ENCODE measurements at regions not wholly inside any gene's neighbourhood (a gene's known extent, or its start where the extent isn't known, plus 50 kb on each side); places are given as distances from the start of the nearest gene placed in this dataset.

DNA sequence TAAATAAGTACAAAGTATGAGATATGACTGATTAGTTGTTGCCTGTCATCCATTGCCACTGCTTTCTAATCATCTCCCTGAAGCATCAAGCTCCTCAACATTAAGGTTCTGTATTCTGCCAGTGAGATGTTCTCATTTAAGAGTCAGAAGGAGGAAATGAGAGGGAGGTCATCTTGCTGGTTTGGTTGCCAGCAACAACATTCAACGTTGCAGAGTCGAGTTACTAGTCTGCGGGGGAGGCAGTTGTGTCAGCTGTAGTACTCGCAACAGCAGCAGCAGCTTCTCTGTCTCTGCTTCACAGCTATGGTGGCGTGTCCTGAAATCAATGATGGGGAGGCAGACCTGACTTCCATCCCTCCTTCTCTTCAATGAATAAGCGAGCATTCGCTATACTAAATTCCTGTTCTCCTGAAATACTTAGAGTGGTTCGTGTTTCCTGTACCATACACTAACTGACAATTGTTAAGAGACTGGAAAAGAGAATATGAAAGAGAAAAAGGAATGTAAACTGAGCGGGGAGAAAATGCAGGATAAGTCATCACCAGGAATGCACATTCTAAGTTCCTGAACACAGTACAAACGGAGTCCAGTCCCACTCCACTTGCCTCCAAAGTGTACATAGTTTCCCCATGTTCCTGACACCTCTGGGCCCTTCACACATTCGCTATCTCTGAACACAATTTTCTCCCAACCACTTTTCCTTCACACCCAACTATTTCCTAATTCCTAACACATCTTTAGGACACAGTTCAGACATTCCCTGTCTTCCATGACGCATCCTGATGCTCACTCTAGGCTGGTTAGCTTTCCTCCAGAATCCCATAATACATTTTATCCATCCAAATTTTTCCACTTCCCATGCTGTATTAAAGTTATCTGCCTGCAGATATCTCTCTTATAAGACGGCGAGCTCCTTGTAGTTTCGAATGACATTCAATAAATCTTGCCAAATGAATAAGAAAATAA lies 263.0 kb downstream of the KLF12 start:
- TF ChIP-seq, protein P1, sequence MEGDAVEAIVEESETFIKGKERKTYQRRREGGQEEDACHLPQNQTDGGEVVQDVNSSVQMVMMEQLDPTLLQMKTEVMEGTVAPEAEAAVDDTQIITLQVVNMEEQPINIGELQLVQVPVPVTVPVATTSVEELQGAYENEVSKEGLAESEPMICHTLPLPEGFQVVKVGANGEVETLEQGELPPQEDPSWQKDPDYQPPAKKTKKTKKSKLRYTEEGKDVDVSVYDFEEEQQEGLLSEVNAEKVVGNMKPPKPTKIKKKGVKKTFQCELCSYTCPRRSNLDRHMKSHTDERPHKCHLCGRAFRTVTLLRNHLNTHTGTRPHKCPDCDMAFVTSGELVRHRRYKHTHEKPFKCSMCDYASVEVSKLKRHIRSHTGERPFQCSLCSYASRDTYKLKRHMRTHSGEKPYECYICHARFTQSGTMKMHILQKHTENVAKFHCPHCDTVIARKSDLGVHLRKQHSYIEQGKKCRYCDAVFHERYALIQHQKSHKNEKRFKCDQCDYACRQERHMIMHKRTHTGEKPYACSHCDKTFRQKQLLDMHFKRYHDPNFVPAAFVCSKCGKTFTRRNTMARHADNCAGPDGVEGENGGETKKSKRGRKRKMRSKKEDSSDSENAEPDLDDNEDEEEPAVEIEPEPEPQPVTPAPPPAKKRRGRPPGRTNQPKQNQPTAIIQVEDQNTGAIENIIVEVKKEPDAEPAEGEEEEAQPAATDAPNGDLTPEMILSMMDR (conservative IDR thresholded peaks at IDR 0.05; ENCODE audit: low read depth, low read length) = no peak
- no peak for TF ChIP-seq EZH2 (IDR thresholded peaks at IDR 0.05; ENCODE audit: low read length, unreplicated experiment)

Data from PC-3 (cell line).